Neural cell (in vitro differentiated cells): ENCODE measurements at regions not wholly inside any gene's neighbourhood (a gene's known extent, or its start where the extent isn't known, plus 50 kb on each side); places are given as distances from the start of the nearest gene placed in this dataset.

Source experiments
- H2AFZ ChIP-seq: fragments of 200-600, 300-800 bp; sonication (generic), shearing (Covaris generic); 2 replicates; pipeline ENCODE4 v1.6.0; 2014; ENCODE audit warnings: low read depth, mild to moderate bottlenecking, antibody characterized with exemption, low read length, moderate library complexity
- H3F3A ChIP-seq: fragments of 200-600 bp; shearing (Covaris generic); 2 replicates; pipeline ENCODE4 v1.6.1; 2016; ENCODE audit warnings: mild to moderate bottlenecking, moderate library complexity, mixed read lengths, antibody characterized with exemption, low read length; ENCODE audit not compliant: insufficient read depth, poor library complexity, severe bottlenecking
- H3K27ac ChIP-seq: fragments of 200-600, 300-800 bp; sonication (generic), shearing (Covaris generic); 2 replicates; pipeline ENCODE4 v1.5.1; 2014; ENCODE audit warnings: mild to moderate bottlenecking, low read length, moderate library complexity
- H3K27me3 ChIP-seq: fragments of 300-800, 200-600 bp; sonication (generic), shearing (Covaris generic); 2 replicates; pipeline ENCODE4 v1.6.0; 2014; ENCODE audit warnings: mild to moderate bottlenecking, low read depth, low read length, moderate library complexity; ENCODE audit not compliant: insufficient read depth
- H3K36me3 ChIP-seq: fragments of 300-800, 200-600 bp; sonication (generic), shearing (Covaris generic); 2 replicates; pipeline ENCODE4 v1.5.1; 2014; ENCODE audit warnings: mild to moderate bottlenecking, antibody characterized with exemption, low read length, moderate library complexity; ENCODE audit not compliant: insufficient read depth
- H3K4me2 ChIP-seq: fragments of 300-800, 200-600 bp; sonication (generic), shearing (Covaris generic); 2 replicates; pipeline ENCODE4 v1.6.0; 2014; ENCODE audit warnings: mild to moderate bottlenecking, low read length
- H3K4me3 ChIP-seq: fragments of 300-800, 200-600 bp; sonication (generic), shearing (Covaris generic); 2 replicates; pipeline ENCODE4 v1.5.1; 2014; ENCODE audit warnings: mild to moderate bottlenecking, low read length, moderate library complexity
- H3K79me2 ChIP-seq: fragments of 200-600 bp; shearing (Covaris generic); replicated peaks from 2 replicates; pipeline ENCODE4 v1.6.0; 2014; ENCODE audit warnings: mild to moderate bottlenecking, low read length, moderate library complexity; ENCODE audit not compliant: insufficient read depth
- H3K9ac ChIP-seq: fragments of 300-800, 200-600 bp; sonication (generic), shearing (Covaris generic); 2 replicates; pipeline ENCODE4 v1.6.1; 2016; ENCODE audit warnings: mild to moderate bottlenecking, low read length, mixed read lengths
- H3K9me2 ChIP-seq: fragments of 200-600 bp; shearing (Covaris generic); 2 replicates; pipeline ENCODE4 v1.6.1; 2016; ENCODE audit warnings: mild to moderate bottlenecking, low read length, mixed read lengths; ENCODE audit not compliant: insufficient read depth
- H3K9me3 ChIP-seq: fragments of 200-600, 300-800 bp; sonication (generic), shearing (Covaris generic); 2 replicates; pipeline ENCODE4 v1.6.1; 2016; ENCODE audit warnings: mild to moderate bottlenecking, mixed run types, low read length, moderate library complexity, mixed read lengths
- H4K20me1 ChIP-seq: fragments of 200-600 bp; shearing (Covaris generic); 2 replicates; pipeline ENCODE4 v1.6.1; 2016; ENCODE audit warnings: mild to moderate bottlenecking, mixed run types; ENCODE audit not compliant: insufficient read depth
- EP300 ChIP-seq: fragments of 450-650 bp; conservative IDR thresholded peaks from 2 replicates; pipeline ENCODE4 v1.6.1; 2014; ENCODE audit warnings: antibody characterized with exemption, mild to moderate bottlenecking, moderate library complexity; ENCODE audit not compliant: poor library complexity, severe bottlenecking
- EZH2 ChIP-seq: fragments of 200-600, 300-800 bp; shearing (Covaris generic), sonication (generic); IDR thresholded peaks from 2 replicates; pipeline ENCODE4 v1.6.1; 2014; ENCODE audit warnings: antibody characterized with exemption, low read length, borderline replicate concordance, mild to moderate bottlenecking; ENCODE audit not compliant: insufficient read depth, poor library complexity, severe bottlenecking
- MXI1 ChIP-seq: fragments of 450-650 bp; conservative IDR thresholded peaks from 2 replicates; pipeline ENCODE4 v1.6.1; 2014; ENCODE audit warnings: antibody characterized with exemption, mild to moderate bottlenecking; ENCODE audit not compliant: poor library complexity, severe bottlenecking
- POLR2AphosphoS5 ChIP-seq: IDR thresholded peaks from 2 replicates; pipeline ENCODE4 v1.6.1; 2012
- RAD21 ChIP-seq: fragments of 450-650 bp; conservative IDR thresholded peaks from 2 replicates; pipeline ENCODE4 v1.6.1; 2014; ENCODE audit warnings: antibody characterized with exemption, mild to moderate bottlenecking, moderate library complexity
- SMC3 ChIP-seq: fragments of 450-650 bp; conservative IDR thresholded peaks from 2 replicates; pipeline ENCODE4 v1.6.1; 2014; ENCODE audit warnings: antibody characterized with exemption, mild to moderate bottlenecking, moderate library complexity; ENCODE audit not compliant: poor library complexity
- TAF1 ChIP-seq: IDR thresholded peaks from 2 replicates; pipeline ENCODE4 v1.6.1; 2012; ENCODE audit warnings: low read depth
- TF ChIP-seq, protein P1 (sequence below): IDR thresholded peaks from 2 replicates; pipeline ENCODE4 v1.6.1; 2012; ENCODE audit warnings: borderline replicate concordance
- TF ChIP-seq, protein P2 (sequence below): fragments of 450-650 bp; IDR thresholded peaks from 2 replicates; pipeline ENCODE4 v1.5.1; 2014; ENCODE audit warnings: antibody characterized with exemption, mild to moderate bottlenecking, moderate library complexity; ENCODE audit not compliant: poor library complexity, severe bottlenecking

DNA sequence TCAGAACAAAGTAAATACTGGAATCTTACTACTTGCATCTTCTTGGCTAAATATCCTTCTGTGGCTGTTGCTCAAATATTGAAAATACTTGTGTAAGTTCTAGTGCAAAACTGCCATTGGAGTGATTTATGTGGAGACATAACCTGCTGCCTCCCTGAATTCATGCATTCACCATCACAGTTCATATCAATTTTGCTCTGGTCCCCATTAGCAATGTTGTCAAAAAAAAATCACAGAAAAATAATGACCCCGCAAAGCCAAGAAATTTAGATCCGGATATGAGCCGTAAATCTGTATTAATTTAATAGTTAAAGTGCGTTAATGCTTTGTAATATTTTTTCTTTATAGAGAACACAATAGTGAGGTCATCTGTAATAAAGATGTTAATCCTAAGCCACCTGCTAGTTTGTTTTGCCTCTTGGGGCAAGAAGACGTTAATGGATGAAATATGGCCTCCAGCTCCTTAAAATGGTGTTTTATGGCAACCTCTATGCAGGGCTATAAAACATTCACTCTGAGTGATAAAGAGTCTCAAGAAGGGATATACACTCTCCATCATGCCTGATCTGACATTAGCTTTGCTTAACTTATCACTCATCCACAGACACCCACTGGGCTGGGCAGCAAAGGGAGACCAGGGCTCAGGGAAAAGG lies 255.9 kb downstream of the INSC start:
- no peak overlapping the region for H3K27ac ChIP-seq
- no peaks in the 10 kb centered on the region for H3K9me3 ChIP-seq
- H3K4me3 ChIP-seq, result no peak overlapping the region
- no peak overlapping the region for H3K4me2 ChIP-seq
- H4K20me1 ChIP-seq, result no peaks in the 10 kb centered on the region
- H3F3A ChIP-seq, result no peaks in the 10 kb centered on the region
- TF ChIP-seq, protein P1, sequence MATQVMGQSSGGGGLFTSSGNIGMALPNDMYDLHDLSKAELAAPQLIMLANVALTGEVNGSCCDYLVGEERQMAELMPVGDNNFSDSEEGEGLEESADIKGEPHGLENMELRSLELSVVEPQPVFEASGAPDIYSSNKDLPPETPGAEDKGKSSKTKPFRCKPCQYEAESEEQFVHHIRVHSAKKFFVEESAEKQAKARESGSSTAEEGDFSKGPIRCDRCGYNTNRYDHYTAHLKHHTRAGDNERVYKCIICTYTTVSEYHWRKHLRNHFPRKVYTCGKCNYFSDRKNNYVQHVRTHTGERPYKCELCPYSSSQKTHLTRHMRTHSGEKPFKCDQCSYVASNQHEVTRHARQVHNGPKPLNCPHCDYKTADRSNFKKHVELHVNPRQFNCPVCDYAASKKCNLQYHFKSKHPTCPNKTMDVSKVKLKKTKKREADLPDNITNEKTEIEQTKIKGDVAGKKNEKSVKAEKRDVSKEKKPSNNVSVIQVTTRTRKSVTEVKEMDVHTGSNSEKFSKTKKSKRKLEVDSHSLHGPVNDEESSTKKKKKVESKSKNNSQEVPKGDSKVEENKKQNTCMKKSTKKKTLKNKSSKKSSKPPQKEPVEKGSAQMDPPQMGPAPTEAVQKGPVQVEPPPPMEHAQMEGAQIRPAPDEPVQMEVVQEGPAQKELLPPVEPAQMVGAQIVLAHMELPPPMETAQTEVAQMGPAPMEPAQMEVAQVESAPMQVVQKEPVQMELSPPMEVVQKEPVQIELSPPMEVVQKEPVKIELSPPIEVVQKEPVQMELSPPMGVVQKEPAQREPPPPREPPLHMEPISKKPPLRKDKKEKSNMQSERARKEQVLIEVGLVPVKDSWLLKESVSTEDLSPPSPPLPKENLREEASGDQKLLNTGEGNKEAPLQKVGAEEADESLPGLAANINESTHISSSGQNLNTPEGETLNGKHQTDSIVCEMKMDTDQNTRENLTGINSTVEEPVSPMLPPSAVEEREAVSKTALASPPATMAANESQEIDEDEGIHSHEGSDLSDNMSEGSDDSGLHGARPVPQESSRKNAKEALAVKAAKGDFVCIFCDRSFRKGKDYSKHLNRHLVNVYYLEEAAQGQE, result no peak
- TF ChIP-seq POLR2AphosphoS5 (no peak), TAF1 (no peak), MXI1 (no peak), EZH2 (no peak), RAD21 (no peak), SMC3 (no peak), EP300 (no peak)
- TF ChIP-seq, protein P2, sequence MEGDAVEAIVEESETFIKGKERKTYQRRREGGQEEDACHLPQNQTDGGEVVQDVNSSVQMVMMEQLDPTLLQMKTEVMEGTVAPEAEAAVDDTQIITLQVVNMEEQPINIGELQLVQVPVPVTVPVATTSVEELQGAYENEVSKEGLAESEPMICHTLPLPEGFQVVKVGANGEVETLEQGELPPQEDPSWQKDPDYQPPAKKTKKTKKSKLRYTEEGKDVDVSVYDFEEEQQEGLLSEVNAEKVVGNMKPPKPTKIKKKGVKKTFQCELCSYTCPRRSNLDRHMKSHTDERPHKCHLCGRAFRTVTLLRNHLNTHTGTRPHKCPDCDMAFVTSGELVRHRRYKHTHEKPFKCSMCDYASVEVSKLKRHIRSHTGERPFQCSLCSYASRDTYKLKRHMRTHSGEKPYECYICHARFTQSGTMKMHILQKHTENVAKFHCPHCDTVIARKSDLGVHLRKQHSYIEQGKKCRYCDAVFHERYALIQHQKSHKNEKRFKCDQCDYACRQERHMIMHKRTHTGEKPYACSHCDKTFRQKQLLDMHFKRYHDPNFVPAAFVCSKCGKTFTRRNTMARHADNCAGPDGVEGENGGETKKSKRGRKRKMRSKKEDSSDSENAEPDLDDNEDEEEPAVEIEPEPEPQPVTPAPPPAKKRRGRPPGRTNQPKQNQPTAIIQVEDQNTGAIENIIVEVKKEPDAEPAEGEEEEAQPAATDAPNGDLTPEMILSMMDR, result no peak
- H3K9me2 ChIP-seq, result no peaks in the 10 kb centered on the region
- no peaks in the 10 kb centered on the region for H3K36me3 ChIP-seq
- no peak overlapping the region for H2AFZ ChIP-seq
- H3K79me2 ChIP-seq, result no peaks in the 10 kb centered on the region
- H3K9ac ChIP-seq, result no peak overlapping the region
- no peaks in the 10 kb centered on the region for H3K27me3 ChIP-seq

DNA sequence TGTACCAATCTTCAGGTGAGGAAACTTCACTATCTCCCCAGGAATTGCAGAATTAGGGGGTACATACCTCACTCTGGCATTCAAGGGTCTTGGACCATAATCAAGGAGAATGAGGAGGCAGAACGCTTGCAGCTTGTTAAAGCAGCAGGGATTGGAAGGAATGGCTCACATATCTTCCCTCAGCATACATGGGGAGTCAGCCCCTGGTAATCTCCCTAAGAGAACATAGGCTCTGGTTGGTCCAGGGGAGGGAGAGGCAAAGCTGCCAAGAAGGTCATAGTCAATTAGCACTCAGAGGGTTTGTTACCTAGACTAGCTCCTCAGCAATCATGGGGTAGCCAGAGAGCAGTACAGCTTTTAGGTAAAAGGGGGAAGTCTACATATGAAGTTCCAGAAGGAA lies 256.8 kb downstream of the INSC start:
- Histone ChIP-seq H3K9ac (no peak overlapping the region), H2AFZ (no peak overlapping the region), H3K27ac (no peak overlapping the region), H3K4me3 (no peak overlapping the region), H3K27me3 (no peaks in the 10 kb centered on the region), H4K20me1 (no peaks in the 10 kb centered on the region), H3K9me2 (no peaks in the 10 kb centered on the region), H3K79me2 (no peaks in the 10 kb centered on the region), H3F3A (no peaks in the 10 kb centered on the region), H3K9me3 (no peaks in the 10 kb centered on the region), H3K36me3 (no peaks in the 10 kb centered on the region), H3K4me2 (no peak overlapping the region)
- TF ChIP-seq, protein P2, result no peak
- TF ChIP-seq EP300, result no peak
- TF ChIP-seq MXI1, result no peak
- TF ChIP-seq POLR2AphosphoS5, result no peak
- TF ChIP-seq, protein P1, result no peak
